Natural killer cell (primary cell): ENCODE measurements at regions not wholly inside any gene's neighbourhood (a gene's known extent, or its start where the extent isn't known, plus 50 kb on each side); places are given as distances from the start of the nearest gene placed in this dataset.

Experiments used
- ATAC-seq, 3 donors: fragments of 150-1000 bp in 2 of 3; fragments of 200-7000 bp in 1 of 3; cut with Tn5 transposase; 1 replicate in 1 of 3; 2 replicates in 2 of 3; pipeline ENCODE4 v1.10.0; 2021; ENCODE audit warnings: mild to moderate bottlenecking in 2 of 3, moderate library complexity in 2 of 3
- DNase-seq, 2 donors: peaks; one replicate each; pipeline versions ENCODE4 v3.0.0 to v3.0.0-alpha.2; 2013 to 2021; ENCODE audit warnings: mixed read lengths in 1 of 2
- H3K27ac ChIP-seq: one replicate; pipeline ENCODE4 v1.5.1; 2013; ENCODE audit warnings: mild to moderate bottlenecking, low read length
- H3K27me3 ChIP-seq: one replicate; pipeline ENCODE4 v1.6.1; 2013; ENCODE audit warnings: low read length; ENCODE audit not compliant: control insufficient read depth, insufficient read depth
- H3K36me3 ChIP-seq: one replicate; pipeline ENCODE4 v1.6.1; 2013; ENCODE audit warnings: low read length; ENCODE audit not compliant: control insufficient read depth, insufficient read depth
- H3K4me1 ChIP-seq: one replicate; pipeline ENCODE4 v1.6.1; 2013; ENCODE audit warnings: low read length; ENCODE audit not compliant: control insufficient read depth, insufficient read depth
- H3K4me3 ChIP-seq: one replicate; pipeline ENCODE4 v1.5.1; 2013; ENCODE audit warnings: low read length
- H3K9me3 ChIP-seq: one replicate; pipeline ENCODE4 v1.6.1; 2013; ENCODE audit warnings: low read length; ENCODE audit not compliant: control insufficient read depth, insufficient read depth
- H3K27ac Mint-ChIP-seq, 2 donors: one replicate each; pipeline ENCODE4 v1.8.0; 2022; ENCODE audit warnings: mild to moderate bottlenecking in 2 of 2, mixed read lengths in 2 of 2, moderate library complexity in 1 of 2
- H3K27me3 Mint-ChIP-seq, 2 donors: one replicate each; pipeline ENCODE4 v1.8.0; 2022; ENCODE audit warnings: low read depth in 2 of 2, mixed read lengths in 2 of 2
- H3K36me3 Mint-ChIP-seq: one replicate; pipeline ENCODE4 v1.8.0; 2022; ENCODE audit warnings: mixed read lengths
- H3K4me1 Mint-ChIP-seq, 2 donors: one replicate each; pipeline ENCODE4 v1.8.0; 2022; ENCODE audit warnings: mixed read lengths in 2 of 2
- H3K4me3 Mint-ChIP-seq: one replicate; pipeline ENCODE4 v1.8.0; 2022; ENCODE audit warnings: mild to moderate bottlenecking, moderate library complexity, mixed read lengths
- H3K9me3 Mint-ChIP-seq, 2 donors: one replicate each; pipeline ENCODE4 v1.8.0; 2022; ENCODE audit warnings: mixed read lengths in 2 of 2
- CTCF ChIP-seq: fragments of 200-600 bp; IDR thresholded peaks from one replicate; pipeline ENCODE4 v1.8.0; 2022; ENCODE audit warnings: antibody characterized with exemption
- WGBS: methylation state at CpG from one replicate; pipeline ENCODE4 v1.1.7; 2013; ENCODE audit warnings: missing lambda C conversion rate; ENCODE audit not compliant: insufficient coverage; 5-methylcytosine and 5-hydroxymethylcytosine counted together
- intact Hi-C: fragments of 100-400 bp; cut with micrococcal nuclease; formaldehyde crosslinking; loops from one replicate; pipeline ENCODE4 v1.14.2; 2022

- Mint-ChIP-seq H3K4me3 (no peak overlapping the region), H3K9me3 (no peaks in the 10 kb centered on the region), H3K27me3 (no peaks in the 10 kb centered on the region), H3K36me3 (no peaks in the 10 kb centered on the region), H3K4me1 (no peaks in the 10 kb centered on the region), H3K27ac (no peak overlapping the region)
- Histone ChIP-seq H3K9me3 (no peaks in the 10 kb centered on the region), H3K4me1 (no peaks in the 10 kb centered on the region), H3K4me3 (no peak overlapping the region), H3K27ac (no peak overlapping the region), H3K27me3 (no peaks in the 10 kb centered on the region), H3K36me3 (no peaks in the 10 kb centered on the region)
- TF ChIP-seq CTCF, result no peak
- DNase-seq, result no peak
- intact Hi-C loops, result no loop called here
- ATAC-seq, result no peak
These were observed 549.0 kb upstream of the LUZP2 start for GRCh38 chr11:23947883-23948282.

GRCh38 chr11:23948851-23949250 is 548.0 kb upstream of the LUZP2 start:
- no peaks in the 10 kb centered on the region for H3K27me3 ChIP-seq

GRCh38 chr11:23953951-23954710 is 542.7 kb upstream of the LUZP2 start:
- Mint-ChIP-seq H3K36me3 (no peaks in the 10 kb centered on the region), H3K9me3 (no peaks in the 10 kb centered on the region), H3K27me3 (no peaks in the 10 kb centered on the region), H3K4me3 (no peak overlapping the region), H3K4me1 (no peaks in the 10 kb centered on the region), H3K27ac (no peak overlapping the region)
- H3K9me3 ChIP-seq, result no peaks in the 10 kb centered on the region
- no peak for ATAC-seq
- H3K27me3 ChIP-seq, result no peaks in the 10 kb centered on the region
- H3K27ac ChIP-seq, result no peak overlapping the region
- H3K4me3 ChIP-seq, result no peak overlapping the region
- DNase-seq, result no peak
- H3K36me3 ChIP-seq, result no peaks in the 10 kb centered on the region
- intact Hi-C loops, result no loop called here
- WGBS, result 92% methylated on average over 1 of the region's 2 CpGs
- H3K4me1 ChIP-seq, result no peaks in the 10 kb centered on the region
- no peak for TF ChIP-seq CTCF

More at GRCh38 chr11:23948851-23949250, 548.0 kb upstream of the LUZP2 start:
- TF ChIP-seq CTCF, result no peak
- ATAC-seq (no peak), DNase-seq (no peak)
- Histone ChIP-seq H3K4me3 (no peak overlapping the region), H3K4me1 (no peaks in the 10 kb centered on the region), H3K27ac (no peak overlapping the region), H3K36me3 (no peaks in the 10 kb centered on the region), H3K9me3 (no peaks in the 10 kb centered on the region)
- WGBS, result 89% methylated on average over 2 of the region's 2 CpGs
- Mint-ChIP-seq H3K36me3 (no peaks in the 10 kb centered on the region), H3K27ac (no peak overlapping the region), H3K27me3 (no peaks in the 10 kb centered on the region), H3K9me3 (no peaks in the 10 kb centered on the region), H3K4me3 (no peak overlapping the region), H3K4me1 (no peaks in the 10 kb centered on the region)
- intact Hi-C loops, result no loop called here

GRCh38 chr11:23954730-23955129 is 542.1 kb upstream of the LUZP2 start:
- Mint-ChIP-seq H3K9me3 (no peaks in the 10 kb centered on the region), H3K4me3 (no peak overlapping the region), H3K4me1 (no peaks in the 10 kb centered on the region), H3K27ac (no peak overlapping the region), H3K36me3 (no peaks in the 10 kb centered on the region), H3K27me3 (no peaks in the 10 kb centered on the region)
- Histone ChIP-seq H3K4me1 (no peaks in the 10 kb centered on the region), H3K9me3 (no peaks in the 10 kb centered on the region), H3K27ac (no peak overlapping the region), H3K36me3 (no peaks in the 10 kb centered on the region), H3K27me3 (no peaks in the 10 kb centered on the region), H3K4me3 (no peak overlapping the region)
- no peak for TF ChIP-seq CTCF
- no CpG with 5 or more reads among the region's 3 CpGs for WGBS
- ATAC-seq (no peak), DNase-seq (no peak)
- intact Hi-C loops, result no loop called here
